HG03457 (cell line): ENCODE measurements at regions not wholly inside any gene's neighbourhood (a gene's known extent, or its start where the extent isn't known, plus 50 kb on each side); places are given as distances from the start of the nearest gene placed in this dataset.
"Not testable (repeated sequence)": the region's sequence is repeated elsewhere in the genome, so short reads cannot be mapped to it uniquely, and the experiment has no call there.

Experiments
- ATAC-seq: cut with Tn5 transposase; IDR thresholded peaks from one replicate; pipeline ENCODE4 v1.9.1; 2021; ENCODE audit warnings: moderate number of reproducible peaks; ENCODE audit not compliant: unreplicated experiment

DNA sequence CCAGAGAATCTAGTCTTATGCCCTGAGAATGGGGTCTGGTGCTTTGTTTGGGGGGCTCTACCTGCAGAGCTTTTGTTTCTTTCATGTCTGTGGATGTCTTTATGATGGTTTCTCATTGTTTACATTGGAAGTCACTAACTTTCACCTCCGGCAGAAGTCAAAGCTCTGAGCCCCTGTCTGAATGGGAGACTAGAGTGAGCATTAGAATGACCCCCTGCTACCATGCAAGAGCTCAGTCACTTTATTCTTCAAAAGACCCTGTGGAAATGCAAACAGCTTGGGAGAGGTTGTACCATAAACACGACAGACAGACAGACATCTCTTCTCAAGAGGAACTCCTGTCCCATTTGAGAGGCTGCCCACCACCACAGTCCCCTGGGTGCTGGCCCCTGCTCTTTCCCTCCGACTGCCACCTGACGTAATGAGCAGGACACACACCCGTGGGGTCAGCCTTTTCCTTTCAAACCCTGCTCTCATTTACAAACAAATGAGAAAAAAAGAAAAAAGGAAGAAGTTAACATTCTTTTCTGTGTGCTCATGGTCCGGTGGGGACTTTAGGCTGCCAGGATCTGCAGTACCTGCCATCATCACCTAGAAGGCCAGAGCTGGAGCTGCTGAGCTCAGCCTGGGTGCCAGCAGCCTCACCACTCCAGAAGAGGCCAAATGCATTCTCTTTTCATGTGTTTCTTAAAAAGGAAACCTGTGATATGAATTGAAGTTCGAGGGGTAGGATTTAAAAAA is 91.6 kb downstream of the FZD1 start:
- ATAC-seq = no peak

DNA sequence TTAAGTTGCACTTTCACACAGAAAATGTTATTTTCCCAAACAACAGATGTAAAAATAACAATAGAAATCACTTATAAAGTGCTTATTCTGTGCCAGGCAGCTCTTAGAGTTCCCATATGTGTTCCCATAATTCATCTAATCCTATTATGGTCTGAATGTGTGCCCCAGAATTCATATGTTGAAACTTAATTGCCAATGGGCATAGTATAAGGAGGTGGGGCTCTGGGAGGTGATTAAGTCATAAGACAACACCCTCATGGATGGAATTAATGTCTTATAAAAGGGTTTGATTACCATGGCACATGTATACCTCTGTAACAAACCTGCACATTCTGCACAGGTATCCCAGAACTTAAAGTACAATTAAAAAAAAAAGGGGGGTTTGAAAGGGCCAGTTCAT is 92.7 kb downstream of the FZD1 start:
- no peak for ATAC-seq

DNA sequence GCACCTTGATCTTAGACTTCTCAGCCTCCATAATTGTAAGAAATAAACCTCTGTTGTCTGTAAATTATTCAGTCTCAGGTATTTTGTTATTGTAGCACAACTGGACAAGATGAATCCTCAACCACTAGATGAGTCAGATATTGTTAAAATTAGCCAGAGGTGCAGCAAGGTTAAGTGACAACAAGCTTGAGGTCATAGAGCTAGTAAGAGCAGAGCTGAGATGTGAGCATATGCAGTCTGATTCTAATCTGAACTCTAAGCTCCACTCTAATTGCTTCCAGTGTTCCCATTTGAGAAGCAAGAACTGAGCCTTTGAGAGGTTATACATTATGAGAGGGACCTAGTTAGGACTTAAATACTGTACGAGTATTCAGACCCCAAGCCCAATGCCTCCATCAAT is 93.1 kb downstream of the FZD1 start:
- ATAC-seq = no peak

DNA sequence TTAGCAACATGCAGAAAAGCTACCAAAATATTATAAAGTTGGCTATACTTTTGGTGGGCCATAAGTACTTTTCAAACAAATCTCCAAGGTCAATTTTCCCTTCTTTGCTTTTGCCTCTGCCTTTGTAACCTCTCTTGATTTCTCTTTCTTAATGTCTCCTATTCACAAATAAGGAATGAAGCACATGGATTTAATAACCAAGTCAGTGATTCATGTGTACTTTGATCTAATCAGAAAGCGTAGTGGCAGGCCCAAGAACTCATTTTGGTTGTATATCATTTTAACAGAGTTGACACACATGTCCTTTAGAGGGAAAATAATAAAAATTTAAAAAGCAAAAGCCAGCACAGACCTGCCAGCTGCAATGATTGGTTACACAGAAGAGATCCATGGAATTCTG is 93.7 kb downstream of the FZD1 start:
- ATAC-seq = no peak

DNA sequence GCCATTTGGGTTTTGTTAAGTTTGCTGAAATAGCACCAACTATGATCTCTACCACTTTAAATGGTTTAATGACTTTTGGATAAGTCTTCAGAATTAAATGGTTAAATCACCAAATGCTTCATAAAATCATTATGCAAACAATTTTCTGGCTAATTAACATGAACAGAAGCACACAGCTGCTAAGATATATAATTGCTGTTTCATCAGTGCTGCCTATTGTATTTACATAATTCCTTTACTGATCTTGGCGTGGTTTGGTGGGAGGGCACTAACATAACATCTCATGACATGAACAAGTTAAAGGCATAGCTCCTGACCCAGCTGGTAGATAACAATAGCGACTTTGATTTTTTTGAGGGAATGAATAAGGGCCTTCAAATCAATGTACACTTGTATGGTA is 94.1 kb downstream of the FZD1 start:
- ATAC-seq = no peak

DNA sequence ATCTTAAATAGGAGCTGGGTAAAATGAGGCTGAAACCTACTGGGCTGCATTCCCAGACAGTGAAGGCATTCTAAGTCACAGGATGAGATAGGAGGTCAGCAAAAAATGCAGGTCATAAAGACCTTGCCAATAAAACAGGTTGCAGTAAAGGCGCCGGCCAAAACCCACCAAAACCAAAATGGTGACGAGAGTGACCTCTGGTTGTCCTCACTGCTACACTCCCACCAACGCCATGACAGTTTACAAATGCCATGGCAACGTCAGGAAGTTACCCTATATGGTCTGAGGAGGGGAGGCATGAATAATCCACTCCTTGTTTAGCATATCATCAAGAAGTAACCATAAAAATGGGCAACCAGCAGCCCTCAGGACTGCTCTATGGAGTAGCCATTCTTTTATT is 100.9 kb downstream of the FZD1 start:
- not testable (repeated sequence) for ATAC-seq

DNA sequence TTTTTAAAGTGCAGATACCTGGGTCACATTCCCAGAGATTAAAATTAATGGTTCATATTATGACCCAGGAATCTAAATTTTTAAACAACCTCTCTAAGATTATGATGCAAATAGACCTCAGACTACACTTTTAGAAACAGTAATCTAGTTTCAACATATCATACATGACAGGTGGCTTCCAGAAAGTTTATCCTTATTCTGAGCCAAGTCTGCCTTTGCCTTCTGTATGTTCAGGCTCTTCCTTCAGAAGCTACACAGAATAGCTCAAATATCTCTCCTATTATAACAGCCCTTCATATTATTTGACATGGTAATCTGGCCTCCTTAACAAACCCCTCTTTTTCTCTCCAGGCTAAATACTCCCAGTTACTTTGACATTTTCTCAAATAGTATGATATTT is 101.9 kb downstream of the FZD1 start:
- no peak for ATAC-seq

DNA sequence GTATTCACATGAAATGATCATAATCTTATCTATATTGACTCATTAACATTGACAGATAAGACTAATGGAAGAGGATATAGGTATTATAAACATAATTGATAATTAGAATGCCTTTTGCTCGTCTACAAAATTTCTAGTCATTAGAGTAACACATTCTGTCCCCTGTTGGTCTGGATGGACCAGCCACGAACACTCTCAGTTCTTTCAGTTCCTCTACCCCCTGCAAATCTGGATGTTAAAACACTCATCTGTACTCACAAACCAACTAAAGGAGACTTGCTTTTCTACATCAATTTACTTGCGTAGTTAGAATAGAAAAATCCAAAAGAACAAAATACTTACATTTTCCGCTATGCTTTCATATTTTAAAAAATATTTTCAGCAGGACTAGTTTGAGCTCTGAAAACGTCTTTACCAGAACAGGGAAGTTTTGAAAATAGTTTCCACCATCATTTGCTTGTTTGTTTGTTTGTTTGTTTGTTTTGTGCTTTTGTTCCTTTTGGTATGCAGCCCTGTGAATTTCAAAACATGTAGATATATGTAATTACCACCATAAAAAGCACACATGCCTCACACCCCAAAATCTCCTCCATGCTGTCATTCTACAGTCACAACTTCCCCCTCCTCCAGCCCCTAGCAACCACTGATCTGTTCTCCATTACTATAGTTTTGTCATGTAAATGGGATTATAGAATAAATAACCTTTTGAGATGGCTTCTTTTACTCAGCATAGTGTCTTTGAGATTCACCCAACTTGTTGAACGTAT is 103.8 kb downstream of the FZD1 start:
- ATAC-seq = no peak

DNA sequence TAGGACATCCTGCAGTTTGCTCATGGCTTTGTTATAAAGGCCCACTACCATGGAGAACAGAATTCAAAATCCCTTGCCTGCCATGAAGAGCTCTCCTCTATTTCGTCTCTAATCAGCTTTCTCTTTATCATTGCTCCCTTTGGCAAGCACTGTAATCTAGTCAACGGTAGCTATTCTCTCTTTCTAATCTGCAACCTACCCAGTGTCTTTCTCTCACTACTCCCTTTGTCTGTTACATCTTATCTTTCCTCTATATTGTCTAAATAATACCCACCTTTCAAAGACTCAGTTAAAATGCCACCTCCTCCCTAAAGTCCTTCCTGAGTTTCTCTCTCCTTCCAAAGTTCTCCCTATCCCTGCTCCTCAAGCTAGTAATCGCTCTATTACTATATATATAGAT is 108.1 kb downstream of the FZD1 start:
- ATAC-seq = no peak

DNA sequence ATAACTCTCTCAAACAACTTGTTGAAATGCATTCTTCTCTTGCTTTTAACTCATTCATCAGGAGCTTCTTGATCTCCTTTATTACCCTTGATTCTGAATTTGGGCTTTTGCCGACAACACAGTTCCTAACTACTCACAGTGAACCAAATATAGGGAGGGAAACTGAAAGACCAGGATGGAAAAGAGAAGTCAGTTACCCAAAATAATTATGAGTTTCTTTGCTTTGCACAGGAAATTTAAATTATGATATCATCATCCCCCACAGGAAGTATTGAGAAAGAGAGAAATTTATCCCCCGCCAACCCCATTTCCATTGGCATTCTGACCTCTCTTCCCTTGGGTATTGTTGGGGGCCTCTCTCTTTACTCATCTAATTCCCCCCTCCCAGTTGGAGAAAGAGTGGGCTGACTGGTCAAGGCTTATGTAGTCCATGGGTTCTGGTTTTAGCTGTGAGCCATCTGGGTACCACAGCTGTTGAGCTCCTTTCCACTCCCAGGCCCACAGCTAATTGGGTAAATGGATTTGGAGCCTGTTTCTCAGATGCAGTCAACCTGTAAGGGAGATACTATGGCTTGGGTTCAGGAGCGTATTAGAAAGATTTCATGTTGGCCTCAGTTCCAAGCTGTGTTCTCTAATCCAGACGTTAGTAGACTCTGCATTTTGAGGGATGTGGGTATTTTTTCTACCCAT is 109.0 kb downstream of the FZD1 start:
- no peak for ATAC-seq

DNA sequence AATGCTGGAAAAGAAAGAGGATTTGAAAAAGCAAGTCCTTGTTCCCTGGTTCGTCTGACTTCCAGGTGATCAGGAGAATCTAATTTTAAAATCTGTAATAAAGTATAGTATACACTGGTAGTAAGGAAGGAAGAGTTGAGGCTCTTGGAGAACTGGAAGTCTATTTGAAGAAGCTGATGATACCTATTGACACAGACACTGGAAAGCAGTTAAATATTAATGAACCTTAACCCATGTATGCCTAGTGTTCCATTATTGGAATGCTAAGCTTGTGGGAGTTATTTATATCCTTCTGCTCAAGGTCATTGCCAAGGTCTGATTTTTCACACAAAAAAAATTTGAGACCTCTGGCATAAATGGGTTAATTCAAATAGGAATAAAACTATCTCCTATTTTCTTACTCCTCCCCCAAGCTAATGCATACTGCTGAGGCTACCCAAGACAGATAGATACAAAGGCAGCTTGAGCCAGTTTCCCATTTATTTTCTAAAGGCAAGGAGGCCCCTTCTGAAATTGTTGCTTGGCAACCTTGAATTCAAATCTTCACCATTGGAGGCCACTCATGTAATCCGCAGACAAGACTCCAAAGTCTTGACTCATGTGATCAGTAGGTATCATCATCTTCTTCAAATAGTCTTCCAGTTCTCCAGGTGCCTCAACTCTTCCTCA is 110.2 kb downstream of the FZD1 start:
- no peak for ATAC-seq

DNA sequence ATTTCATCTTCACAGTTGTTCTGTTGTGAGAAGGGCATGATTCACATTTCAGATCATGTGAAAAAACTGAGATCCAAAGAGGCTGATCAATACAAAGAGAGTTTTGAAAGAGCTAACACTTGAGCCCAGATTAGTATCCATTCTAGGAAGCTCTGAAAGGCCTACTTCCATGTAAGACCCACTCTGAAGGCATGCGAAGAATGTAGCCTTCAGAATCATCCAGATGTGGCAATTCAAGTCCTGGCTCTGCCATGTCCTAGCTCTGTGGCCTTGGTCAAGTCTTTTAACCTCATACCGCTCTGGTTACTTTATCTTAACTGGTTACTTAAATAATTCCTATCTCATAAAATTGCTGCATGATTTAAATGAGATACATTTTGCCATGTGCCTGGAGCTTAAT is 111.1 kb downstream of the FZD1 start:
- no peak for ATAC-seq

DNA sequence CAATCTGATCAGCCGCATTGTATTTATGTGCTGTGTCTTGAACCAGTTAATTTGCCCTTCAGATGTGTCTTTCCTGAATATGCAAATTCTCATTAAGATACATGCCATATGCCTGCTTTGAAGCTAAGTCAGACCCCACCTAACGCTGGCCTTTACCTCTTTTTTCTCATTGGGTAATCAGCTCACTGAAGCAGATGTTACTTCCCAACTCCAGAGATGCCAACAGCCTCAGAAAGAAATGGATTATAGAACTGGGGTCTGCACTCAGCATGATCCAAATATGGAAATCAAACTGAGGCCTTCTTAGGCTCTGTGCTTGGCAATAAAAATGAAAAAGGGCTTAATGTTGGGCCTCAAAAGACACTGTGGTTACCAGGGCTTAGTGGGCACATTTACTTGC is 113.9 kb downstream of the FZD1 start:
- no peak for ATAC-seq

DNA sequence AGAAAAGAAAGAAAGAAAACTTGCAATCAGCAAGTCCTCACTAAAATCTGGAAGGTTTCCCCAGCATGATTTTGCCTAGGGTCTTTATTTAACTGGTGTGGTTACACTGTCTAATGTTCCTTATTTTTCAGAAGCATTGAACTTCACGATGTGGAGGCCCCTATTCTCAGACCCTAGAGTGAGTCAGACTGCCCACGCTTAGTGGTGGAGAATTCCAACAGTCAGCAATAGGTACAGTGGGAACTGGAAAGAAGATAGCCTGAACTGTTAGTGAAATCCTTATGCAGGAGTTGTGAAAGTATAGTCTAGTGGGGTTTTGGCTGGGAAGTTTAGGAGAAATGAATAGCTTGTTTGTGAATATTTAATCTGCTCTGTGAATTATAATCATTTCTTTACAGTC is 115.0 kb downstream of the FZD1 start:
- no peak for ATAC-seq

DNA sequence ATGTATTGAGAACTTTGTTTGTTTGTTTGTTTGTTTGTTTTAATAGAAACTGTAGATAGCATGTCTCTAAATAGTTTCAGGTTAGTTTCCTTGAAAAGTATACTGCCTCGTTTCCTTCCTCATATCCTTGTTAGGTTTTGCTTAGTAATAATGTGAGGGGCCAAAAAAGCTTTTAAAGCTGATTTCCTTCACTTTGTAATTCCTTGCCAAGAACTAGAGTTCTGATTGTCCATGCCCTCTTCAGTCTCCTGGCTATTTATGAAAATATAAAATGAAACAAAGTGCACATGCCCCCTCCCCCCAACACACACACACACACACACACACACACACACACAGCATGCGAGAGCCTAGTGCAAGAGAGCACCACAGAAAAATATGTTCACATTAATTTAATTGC is 115.8 kb downstream of the FZD1 start:
- no peak for ATAC-seq

DNA sequence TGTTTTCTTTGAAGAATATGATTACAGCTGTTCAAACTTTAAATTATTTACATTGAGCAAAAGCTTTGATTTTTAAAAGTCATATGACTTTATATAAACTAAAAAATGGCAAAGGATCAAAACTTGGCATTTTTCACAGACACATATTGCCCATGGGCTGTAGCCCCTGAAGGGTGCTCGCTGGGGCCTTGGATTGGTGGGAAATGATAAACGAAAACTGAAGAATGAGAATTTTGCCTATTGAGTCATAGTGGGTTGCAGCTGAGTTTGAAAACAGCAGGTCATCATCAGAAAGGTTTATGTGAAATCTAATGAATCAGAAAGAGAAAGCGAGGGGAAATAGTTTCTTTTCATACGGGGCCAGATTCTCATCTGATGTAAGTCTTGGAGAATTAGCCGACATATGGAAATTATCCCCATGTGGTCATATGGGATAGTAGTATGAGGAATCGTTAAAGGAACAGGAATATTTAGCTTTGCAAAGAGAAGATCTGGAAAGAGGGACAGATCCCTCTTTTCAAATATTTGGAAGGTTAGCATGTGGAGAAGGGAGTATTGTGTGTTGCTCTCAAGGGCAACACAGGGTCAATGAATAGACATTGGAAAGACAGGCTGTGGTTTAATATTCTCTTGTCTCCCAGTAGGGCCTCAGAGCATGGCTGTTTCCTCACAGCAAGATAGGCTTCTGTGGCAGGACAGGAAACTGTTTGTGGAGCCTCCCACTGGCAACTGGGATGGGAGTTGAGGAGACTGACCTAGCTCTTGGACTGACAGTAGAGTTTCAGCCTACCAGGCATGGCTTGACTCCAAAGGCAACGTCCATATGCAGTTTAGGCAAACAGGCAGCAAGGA is 119.0 kb downstream of the FZD1 start:
- ATAC-seq = no peak

DNA sequence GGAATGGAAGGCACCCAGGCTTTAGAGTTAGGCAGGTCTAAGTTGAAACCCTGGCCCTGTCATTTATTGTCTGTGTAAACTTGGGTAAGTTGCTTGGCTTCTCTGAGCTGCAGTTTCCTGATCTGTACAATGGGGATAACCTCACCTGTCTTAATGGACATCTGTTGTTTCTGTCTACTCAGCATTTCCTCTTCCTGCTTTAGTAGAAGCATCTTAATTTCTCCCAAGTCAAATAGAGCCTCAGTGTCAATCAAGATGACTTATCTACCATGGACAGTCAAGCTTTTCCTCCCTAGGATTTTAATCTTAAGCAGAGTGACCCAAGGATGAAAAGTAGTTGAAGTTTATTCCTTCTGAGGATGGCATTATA is 119.7 kb downstream of the FZD1 start:
- ATAC-seq = no peak

DNA sequence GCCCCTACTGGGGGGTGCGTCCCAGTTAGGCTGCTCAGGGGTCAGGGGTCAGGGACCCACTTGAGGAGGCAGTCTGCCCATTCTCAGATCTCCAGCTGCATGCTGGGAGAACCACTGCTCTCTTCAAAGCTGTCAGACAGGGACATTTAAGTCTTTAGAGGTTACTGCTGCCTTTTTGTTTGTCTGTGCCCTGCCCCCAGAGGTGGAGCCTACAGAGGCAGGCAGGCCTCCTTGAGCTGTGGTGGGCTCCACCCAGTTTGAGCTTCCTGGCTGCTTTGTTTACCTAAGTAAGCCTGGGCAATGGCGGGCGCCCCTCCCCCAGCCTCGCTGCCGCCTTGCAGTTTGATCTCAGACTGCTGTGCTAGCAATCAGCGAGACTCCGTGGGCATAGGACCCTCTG is 130.5 kb downstream of the FZD1 start:
- ATAC-seq = not testable (repeated sequence)

DNA sequence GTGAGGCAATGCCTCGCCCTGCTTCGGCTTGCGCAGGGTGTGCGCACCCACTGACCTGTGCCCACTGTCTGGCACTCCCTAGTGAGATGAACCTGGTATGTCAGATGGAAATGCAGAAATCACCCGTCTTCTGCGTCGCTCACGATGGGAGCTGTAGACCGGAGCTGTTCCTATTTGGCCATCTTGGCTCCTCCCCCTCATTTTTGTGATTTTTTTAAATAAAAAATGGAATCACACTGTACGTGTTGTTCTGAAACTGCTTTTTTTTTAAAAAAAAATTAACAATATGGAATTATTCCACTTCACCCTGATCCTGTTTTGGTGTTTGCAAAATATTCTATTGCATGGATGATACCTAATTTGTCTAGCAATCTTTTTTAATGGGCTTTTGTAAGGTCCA is 131.1 kb downstream of the FZD1 start:
- ATAC-seq = not testable (repeated sequence)

DNA sequence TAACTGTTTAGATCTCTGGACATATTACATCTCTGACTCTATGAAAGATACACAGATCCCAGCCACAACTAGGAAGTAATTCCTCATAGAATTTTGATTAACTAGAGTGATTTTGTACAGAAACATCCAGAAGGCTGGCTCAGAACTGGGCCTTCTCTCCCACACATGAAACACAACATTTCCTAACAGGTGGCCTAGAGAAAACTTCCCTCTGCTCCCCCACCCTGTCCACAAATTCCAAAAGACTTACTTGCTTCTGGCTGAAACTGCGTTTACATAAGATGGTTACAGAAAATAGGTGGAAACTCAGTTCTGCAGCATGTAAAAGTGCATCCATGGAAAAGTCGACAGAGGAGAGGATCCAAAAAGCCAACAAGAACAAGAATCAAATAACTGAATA is 132.9 kb downstream of the FZD1 start:
- ATAC-seq = no peak

DNA sequence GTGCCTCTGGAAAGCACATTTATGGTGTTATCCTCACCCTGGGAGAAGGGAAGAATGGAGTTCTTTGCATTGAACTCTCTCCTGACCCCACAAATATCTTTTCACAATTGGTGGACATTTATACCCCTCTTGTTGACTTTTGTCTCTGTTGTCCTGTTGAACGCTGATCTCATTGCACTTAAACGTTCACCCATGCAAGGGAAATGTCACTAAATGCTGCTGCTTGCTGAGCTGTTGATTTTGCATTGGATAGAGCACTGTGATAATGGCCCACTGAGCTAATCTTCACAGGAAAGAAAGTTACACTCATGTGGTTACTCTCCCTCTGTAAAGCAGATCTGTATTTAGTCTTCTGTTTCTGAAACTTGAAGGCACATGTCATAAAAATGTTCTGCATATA is 133.4 kb downstream of the FZD1 start:
- ATAC-seq = no peak
